ENCODE measurements at regions not wholly inside any gene's neighbourhood (a gene's known extent, or its start where the extent isn't known, plus 50 kb on each side); places are given as distances from the start of the nearest gene placed in this dataset.
A peak's percentile ranks its signal among the peaks of the same experiment; 100 is the strongest.

DNA sequence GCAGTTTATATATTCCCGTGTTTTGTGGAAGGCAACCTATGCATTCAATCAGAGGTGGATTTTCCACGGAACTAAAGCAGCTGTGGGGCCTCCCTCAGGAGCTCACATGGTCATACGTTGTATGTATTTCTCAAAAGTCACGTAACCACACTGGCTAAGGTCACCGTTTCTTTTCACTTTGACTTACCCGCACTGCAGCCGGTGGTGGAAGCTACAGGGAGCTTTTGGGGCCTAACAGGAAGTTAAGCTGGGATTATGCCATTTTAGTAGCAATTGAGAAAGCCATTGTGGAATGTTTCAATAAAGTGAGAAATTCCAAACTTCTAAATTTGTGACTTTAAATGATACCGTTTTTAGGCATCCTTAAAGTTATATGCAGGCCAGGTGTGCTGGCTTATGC, 111.2 kb upstream of the KLF6 start:
- TF ChIP-seq, protein P1, sequence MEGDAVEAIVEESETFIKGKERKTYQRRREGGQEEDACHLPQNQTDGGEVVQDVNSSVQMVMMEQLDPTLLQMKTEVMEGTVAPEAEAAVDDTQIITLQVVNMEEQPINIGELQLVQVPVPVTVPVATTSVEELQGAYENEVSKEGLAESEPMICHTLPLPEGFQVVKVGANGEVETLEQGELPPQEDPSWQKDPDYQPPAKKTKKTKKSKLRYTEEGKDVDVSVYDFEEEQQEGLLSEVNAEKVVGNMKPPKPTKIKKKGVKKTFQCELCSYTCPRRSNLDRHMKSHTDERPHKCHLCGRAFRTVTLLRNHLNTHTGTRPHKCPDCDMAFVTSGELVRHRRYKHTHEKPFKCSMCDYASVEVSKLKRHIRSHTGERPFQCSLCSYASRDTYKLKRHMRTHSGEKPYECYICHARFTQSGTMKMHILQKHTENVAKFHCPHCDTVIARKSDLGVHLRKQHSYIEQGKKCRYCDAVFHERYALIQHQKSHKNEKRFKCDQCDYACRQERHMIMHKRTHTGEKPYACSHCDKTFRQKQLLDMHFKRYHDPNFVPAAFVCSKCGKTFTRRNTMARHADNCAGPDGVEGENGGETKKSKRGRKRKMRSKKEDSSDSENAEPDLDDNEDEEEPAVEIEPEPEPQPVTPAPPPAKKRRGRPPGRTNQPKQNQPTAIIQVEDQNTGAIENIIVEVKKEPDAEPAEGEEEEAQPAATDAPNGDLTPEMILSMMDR (IDR thresholded peaks at IDR 0.05): no peak
- Histone ChIP-seq H3K4me1 (peaks cover 0 to 51% (median 0%) of the 10 kb centered on the region in 9 donors), H3K36me3 (no peaks in the 10 kb centered on the region), H3K4me3 (no peak overlapping the region), H3K9me3 (no peaks in the 10 kb centered on the region), H3K27me3 (no peaks in the 10 kb centered on the region), H3K27ac (no peak overlapping the region)
- intact Hi-C loops (cut with DNase I): no loop called here
- WGBS, 2 donors: 90 to 94% methylated on average over 8 of the region's 8 CpGs
- DNase-seq (no peak), ATAC-seq (no peak)

- Histone ChIP-seq H3K36me3 (no peaks in the 10 kb centered on the region), H3K27ac (peak overlapping the region in 1 of 10 donors; percentile 55), H3K4me3 (no peak overlapping the region), H3K27me3 (no peaks in the 10 kb centered on the region), H3K9me3 (no peaks in the 10 kb centered on the region), H3K4me1 (peaks cover 0 to 50% (median 0%) of the 10 kb centered on the region in 9 donors)
- TF ChIP-seq, protein P1 (IDR thresholded peaks at IDR 0.05): no peak
- 47 to 52% methylated on average over 5 of the region's 5 CpGs for WGBS, 2 donors
- intact Hi-C loops (cut with DNase I): no loop called here
- no peak for DNase-seq
- ATAC-seq: peak in 5 of 8 donors; percentile 58 to 82 (median 67)
Observed at GRCh38 chr10:3895045-3895631, 110.1 kb upstream of the KLF6 start.

- no peak for ATAC-seq
- no peaks in the 10 kb centered on the region for H3K36me3 ChIP-seq
- peak overlapping the region in 1 of 10 donors; percentile 55 for H3K27ac ChIP-seq
- 91 to 94% methylated on average over 10 of the region's 10 CpGs for WGBS, 2 donors
- peaks cover 0 to 50% (median 0%) of the 10 kb centered on the region in 9 donors for H3K4me1 ChIP-seq
- H3K9me3 ChIP-seq: no peaks in the 10 kb centered on the region
- intact Hi-C loops (cut with DNase I): no loop called here
- no peak overlapping the region for H3K4me3 ChIP-seq
- TF ChIP-seq, protein P1 (IDR thresholded peaks at IDR 0.05): no peak
- H3K27me3 ChIP-seq: no peaks in the 10 kb centered on the region
- no peak for DNase-seq
Observed at GRCh38 chr10:3893901-3894563, 109.0 kb upstream of the KLF6 start.

- DNase-seq: no peak
- no peak overlapping the region for H3K4me3 ChIP-seq
- H3K4me1 ChIP-seq: peaks cover 0 to 57% (median 6%) of the 10 kb centered on the region in 9 donors
- H3K36me3 ChIP-seq: no peaks in the 10 kb centered on the region
- no peaks in the 10 kb centered on the region for H3K9me3 ChIP-seq
- intact Hi-C loops (cut with DNase I): no loop called here
- H3K27me3 ChIP-seq: no peaks in the 10 kb centered on the region
- 84% methylated on average over 9 of the region's 9 CpGs for WGBS, 2 donors
- no peak for ATAC-seq
- TF ChIP-seq, protein P1 (IDR thresholded peaks at IDR 0.05): no peak
- peak overlapping the region in 1 of 10 donors; percentile 65 for H3K27ac ChIP-seq
Observed at GRCh38 chr10:3892440-3893425, 107.7 kb upstream of the KLF6 start.
